ENCODE measurements at regions not wholly inside any gene's neighbourhood (a gene's known extent, or its start where the extent isn't known, plus 50 kb on each side); places are given as distances from the start of the nearest gene placed in this dataset.

DNA sequence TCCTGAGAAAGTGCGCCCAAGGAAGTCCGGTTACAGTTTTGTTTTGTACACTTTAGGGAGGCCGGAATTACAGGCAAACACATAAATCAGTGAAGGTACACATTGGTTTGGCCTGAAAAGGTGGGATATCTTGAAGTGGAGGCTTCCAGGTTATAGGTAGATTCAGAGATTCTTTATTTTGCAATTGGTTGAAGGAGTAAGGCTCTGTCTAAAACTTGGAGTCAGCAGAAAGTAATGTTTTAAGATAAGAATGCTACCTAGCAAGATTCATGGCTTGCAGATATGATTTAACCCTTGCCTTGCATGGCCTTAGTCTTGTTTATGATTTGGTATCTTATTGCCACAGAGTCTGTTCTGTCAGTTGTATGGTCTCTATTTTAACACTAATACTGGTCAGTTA, 165.9 kb upstream of the NDUFV2 start (continued):
- TF ChIP-seq XRCC5 (IDR thresholded peaks at IDR 0.05; ENCODE audit: low read depth, low read length) (no peak), SMARCA4 (IDR thresholded peaks at IDR 0.05) (0 out of 2 replicates have a peak, but pooled peaks have one; percentile 33), FIP1L1 (IDR thresholded peaks at IDR 0.05; ENCODE audit: low read depth, low read length, poor library complexity, severe bottlenecking) (no peak), CBFA2T2 (conservative IDR thresholded peaks at IDR 0.05) (no peak; the same call in 1 of the 2 replicates), KDM1A (IDR thresholded peaks at IDR 0.05) (peak; percentile 19 to 36; a peak in 1 of 4 replicates), SMARCA5 (IDR thresholded peaks at IDR 0.05) (no peak), TRIM28 (IDR thresholded peaks at IDR 0.05) (no peak), DPF2 (IDR thresholded peaks at IDR 0.05) (0 out of 2 replicates have a peak, but pooled peaks have one; percentile 45), ZNF699 (CRISPR knock-in tag; IDR thresholded peaks at IDR 0.05; ENCODE audit: insufficient replicate concordance) (no peak), HNRNPL (IDR thresholded peaks at IDR 0.05; ENCODE audit: low read depth, low read length) (no peak), HNRNPH1 (optimal IDR thresholded peaks at IDR 0.05; ENCODE audit: low read depth, low read length) (no peak), MEIS2 (IDR thresholded peaks at IDR 0.05; ENCODE audit: partially characterized antibody) (peak; percentile 64), STAT5A (IDR thresholded peaks at IDR 0.05; ENCODE audit: borderline replicate concordance, low read length) (no peak), ZNF311 (CRISPR knock-in tag; IDR thresholded peaks at IDR 0.05) (no peak), SIN3A (IDR thresholded peaks at IDR 0.05; ENCODE audit: borderline replicate concordance in 2 of 2, control insufficient read depth in 1 of 2, low read depth in 2 of 2, low read length in 2 of 2) (no peak), RBM15 (IDR thresholded peaks at IDR 0.05; ENCODE audit: insufficient read depth, low read length) (no peak), GABPB2 (CRISPR knock-in tag; conservative IDR thresholded peaks at IDR 0.05) (no peak), CCNT2 (IDR thresholded peaks at IDR 0.05; ENCODE audit: borderline replicate concordance, extremely low read depth, insufficient read length, low read depth, low read length) (no peak)
- TF ChIP-seq, protein P1, sequence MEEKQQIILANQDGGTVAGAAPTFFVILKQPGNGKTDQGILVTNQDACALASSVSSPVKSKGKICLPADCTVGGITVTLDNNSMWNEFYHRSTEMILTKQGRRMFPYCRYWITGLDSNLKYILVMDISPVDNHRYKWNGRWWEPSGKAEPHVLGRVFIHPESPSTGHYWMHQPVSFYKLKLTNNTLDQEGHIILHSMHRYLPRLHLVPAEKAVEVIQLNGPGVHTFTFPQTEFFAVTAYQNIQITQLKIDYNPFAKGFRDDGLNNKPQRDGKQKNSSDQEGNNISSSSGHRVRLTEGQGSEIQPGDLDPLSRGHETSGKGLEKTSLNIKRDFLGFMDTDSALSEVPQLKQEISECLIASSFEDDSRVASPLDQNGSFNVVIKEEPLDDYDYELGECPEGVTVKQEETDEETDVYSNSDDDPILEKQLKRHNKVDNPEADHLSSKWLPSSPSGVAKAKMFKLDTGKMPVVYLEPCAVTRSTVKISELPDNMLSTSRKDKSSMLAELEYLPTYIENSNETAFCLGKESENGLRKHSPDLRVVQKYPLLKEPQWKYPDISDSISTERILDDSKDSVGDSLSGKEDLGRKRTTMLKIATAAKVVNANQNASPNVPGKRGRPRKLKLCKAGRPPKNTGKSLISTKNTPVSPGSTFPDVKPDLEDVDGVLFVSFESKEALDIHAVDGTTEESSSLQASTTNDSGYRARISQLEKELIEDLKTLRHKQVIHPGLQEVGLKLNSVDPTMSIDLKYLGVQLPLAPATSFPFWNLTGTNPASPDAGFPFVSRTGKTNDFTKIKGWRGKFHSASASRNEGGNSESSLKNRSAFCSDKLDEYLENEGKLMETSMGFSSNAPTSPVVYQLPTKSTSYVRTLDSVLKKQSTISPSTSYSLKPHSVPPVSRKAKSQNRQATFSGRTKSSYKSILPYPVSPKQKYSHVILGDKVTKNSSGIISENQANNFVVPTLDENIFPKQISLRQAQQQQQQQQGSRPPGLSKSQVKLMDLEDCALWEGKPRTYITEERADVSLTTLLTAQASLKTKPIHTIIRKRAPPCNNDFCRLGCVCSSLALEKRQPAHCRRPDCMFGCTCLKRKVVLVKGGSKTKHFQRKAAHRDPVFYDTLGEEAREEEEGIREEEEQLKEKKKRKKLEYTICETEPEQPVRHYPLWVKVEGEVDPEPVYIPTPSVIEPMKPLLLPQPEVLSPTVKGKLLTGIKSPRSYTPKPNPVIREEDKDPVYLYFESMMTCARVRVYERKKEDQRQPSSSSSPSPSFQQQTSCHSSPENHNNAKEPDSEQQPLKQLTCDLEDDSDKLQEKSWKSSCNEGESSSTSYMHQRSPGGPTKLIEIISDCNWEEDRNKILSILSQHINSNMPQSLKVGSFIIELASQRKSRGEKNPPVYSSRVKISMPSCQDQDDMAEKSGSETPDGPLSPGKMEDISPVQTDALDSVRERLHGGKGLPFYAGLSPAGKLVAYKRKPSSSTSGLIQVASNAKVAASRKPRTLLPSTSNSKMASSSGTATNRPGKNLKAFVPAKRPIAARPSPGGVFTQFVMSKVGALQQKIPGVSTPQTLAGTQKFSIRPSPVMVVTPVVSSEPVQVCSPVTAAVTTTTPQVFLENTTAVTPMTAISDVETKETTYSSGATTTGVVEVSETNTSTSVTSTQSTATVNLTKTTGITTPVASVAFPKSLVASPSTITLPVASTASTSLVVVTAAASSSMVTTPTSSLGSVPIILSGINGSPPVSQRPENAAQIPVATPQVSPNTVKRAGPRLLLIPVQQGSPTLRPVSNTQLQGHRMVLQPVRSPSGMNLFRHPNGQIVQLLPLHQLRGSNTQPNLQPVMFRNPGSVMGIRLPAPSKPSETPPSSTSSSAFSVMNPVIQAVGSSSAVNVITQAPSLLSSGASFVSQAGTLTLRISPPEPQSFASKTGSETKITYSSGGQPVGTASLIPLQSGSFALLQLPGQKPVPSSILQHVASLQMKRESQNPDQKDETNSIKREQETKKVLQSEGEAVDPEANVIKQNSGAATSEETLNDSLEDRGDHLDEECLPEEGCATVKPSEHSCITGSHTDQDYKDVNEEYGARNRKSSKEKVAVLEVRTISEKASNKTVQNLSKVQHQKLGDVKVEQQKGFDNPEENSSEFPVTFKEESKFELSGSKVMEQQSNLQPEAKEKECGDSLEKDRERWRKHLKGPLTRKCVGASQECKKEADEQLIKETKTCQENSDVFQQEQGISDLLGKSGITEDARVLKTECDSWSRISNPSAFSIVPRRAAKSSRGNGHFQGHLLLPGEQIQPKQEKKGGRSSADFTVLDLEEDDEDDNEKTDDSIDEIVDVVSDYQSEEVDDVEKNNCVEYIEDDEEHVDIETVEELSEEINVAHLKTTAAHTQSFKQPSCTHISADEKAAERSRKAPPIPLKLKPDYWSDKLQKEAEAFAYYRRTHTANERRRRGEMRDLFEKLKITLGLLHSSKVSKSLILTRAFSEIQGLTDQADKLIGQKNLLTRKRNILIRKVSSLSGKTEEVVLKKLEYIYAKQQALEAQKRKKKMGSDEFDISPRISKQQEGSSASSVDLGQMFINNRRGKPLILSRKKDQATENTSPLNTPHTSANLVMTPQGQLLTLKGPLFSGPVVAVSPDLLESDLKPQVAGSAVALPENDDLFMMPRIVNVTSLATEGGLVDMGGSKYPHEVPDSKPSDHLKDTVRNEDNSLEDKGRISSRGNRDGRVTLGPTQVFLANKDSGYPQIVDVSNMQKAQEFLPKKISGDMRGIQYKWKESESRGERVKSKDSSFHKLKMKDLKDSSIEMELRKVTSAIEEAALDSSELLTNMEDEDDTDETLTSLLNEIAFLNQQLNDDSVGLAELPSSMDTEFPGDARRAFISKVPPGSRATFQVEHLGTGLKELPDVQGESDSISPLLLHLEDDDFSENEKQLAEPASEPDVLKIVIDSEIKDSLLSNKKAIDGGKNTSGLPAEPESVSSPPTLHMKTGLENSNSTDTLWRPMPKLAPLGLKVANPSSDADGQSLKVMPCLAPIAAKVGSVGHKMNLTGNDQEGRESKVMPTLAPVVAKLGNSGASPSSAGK (IDR thresholded peaks at IDR 0.05) = no peak

Data from K562 (cell line).